ENCODE measurements at regions not wholly inside any gene's neighbourhood (a gene's known extent, or its start where the extent isn't known, plus 50 kb on each side); places are given as distances from the start of the nearest gene placed in this dataset.

- Histone ChIP-seq H3K79me2 (ENCODE audit: control insufficient read depth, insufficient read depth, low read length) (no peaks in the 10 kb centered on the region), H3K27me3 (ENCODE audit: control insufficient read depth in 2 of 2, insufficient read depth in 2 of 2, low read length in 2 of 2) (peaks cover 0 to 1% of the 10 kb centered on the region in 2 experiments; a peak in 1 of 5 replicates), H3K9me3 (replicated peaks; ENCODE audit: control insufficient read depth, insufficient read depth, low read depth, low read length) (no peaks in the 10 kb centered on the region), H2AFZ (ENCODE audit: low read depth, low read length) (no peak overlapping the region), H4K20me1 (replicated peaks; ENCODE audit: control insufficient read depth, insufficient read depth, low read length) (no peaks in the 10 kb centered on the region), H3K36me3 (ENCODE audit: control insufficient read depth, insufficient read depth, low read length) (no peaks in the 10 kb centered on the region), H3K9ac (ENCODE audit: insufficient read depth in 1 of 2, low read depth in 2 of 2, low read length in 2 of 2) (no peak overlapping the region), H3K4me3 (no peak overlapping the region), H3K4me1 (replicated peaks in 1 of 2; ENCODE audit: control insufficient read depth in 2 of 2, insufficient read depth in 2 of 2, low read length in 2 of 2) (no peaks in the 10 kb centered on the region), H3K27ac (ENCODE audit: extremely low read depth, low read depth, low read length) (no peak overlapping the region), H3K9me1 (ENCODE audit: control insufficient read depth, insufficient read depth, low read length) (no peaks in the 10 kb centered on the region), H3K4me2 (ENCODE audit: insufficient read depth, low read length) (no peak overlapping the region)
- no TSS peak for BruUV-seq (replicated peaks)
- POLR2A ChIA-PET = interaction anchor here (0.6 kb wide), 1 partner anchor 38 kb away, joined by 3 read pairs; no protein-coding TSS in a partner anchor
- CTCF ChIA-PET (ENCODE audit: low intra/inter-chr PET ratio) = no interaction called here
- in situ Hi-C loops (cut with MboI) = no loop called here
- no peak for FAIRE-seq
- DNase-seq (ENCODE audit: extremely low read depth in 1 of 4, low spot score in 3 of 4) = no peak
- TF ChIP-seq PHB (CRISPR knock-in tag; IDR thresholded peaks at IDR 0.05) = no peak
- TF ChIP-seq PML (IDR thresholded peaks at IDR 0.05; ENCODE audit: low read length) = no peak
- TF ChIP-seq TRIM28 (IDR thresholded peaks at IDR 0.05) = no peak
- no peak for TF ChIP-seq RBM15 (IDR thresholded peaks at IDR 0.05; ENCODE audit: insufficient read depth, low read length)
- no peak for TF ChIP-seq ZNF197 (CRISPR knock-in tag; IDR thresholded peaks at IDR 0.05; ENCODE audit: low read depth)
- no peak for TF ChIP-seq IRF2 (CRISPR knock-in tag; IDR thresholded peaks at IDR 0.05)
- no peak for ATAC-seq
- 7% methylated on average over 2 of the region's 4 CpGs for WGBS (ENCODE audit: insufficient coverage, low coverage, missing lambda C conversion rate)
- intact Hi-C loops (cut with micrococcal nuclease) = loop anchor here (10.0 kb wide), 1 partner anchor 115 kb away; no protein-coding TSS in a partner anchor
These were observed 477.9 kb downstream of the MED13L start for GRCh38 chr12:115799610-115800009.

- Histone ChIP-seq H3K4me2 (ENCODE audit: insufficient read depth, low read length) (no peak overlapping the region), H3K9me3 (replicated peaks; ENCODE audit: control insufficient read depth, insufficient read depth, low read depth, low read length) (no peaks in the 10 kb centered on the region), H2AFZ (ENCODE audit: low read depth, low read length) (no peak overlapping the region), H3K27ac (ENCODE audit: extremely low read depth, low read depth, low read length) (no peak overlapping the region), H4K20me1 (replicated peaks; ENCODE audit: control insufficient read depth, insufficient read depth, low read length) (no peaks in the 10 kb centered on the region), H3K4me3 (no peak overlapping the region), H3K36me3 (ENCODE audit: control insufficient read depth, insufficient read depth, low read length) (no peaks in the 10 kb centered on the region), H3K27me3 (ENCODE audit: control insufficient read depth in 2 of 2, insufficient read depth in 2 of 2, low read length in 2 of 2) (peaks cover 0 to 6% of the 10 kb centered on the region in 2 experiments; a peak in 2 of 5 replicates), H3K9ac (ENCODE audit: insufficient read depth in 1 of 2, low read depth in 2 of 2, low read length in 2 of 2) (no peak overlapping the region), H3K4me1 (replicated peaks in 1 of 2; ENCODE audit: control insufficient read depth in 2 of 2, insufficient read depth in 2 of 2, low read length in 2 of 2) (no peaks in the 10 kb centered on the region), H3K79me2 (ENCODE audit: control insufficient read depth, insufficient read depth, low read length) (no peaks in the 10 kb centered on the region), H3K9me1 (ENCODE audit: control insufficient read depth, insufficient read depth, low read length) (no peaks in the 10 kb centered on the region)
- intact Hi-C loops (cut with micrococcal nuclease) (loop anchor here (10.0 kb wide), 1 partner anchor 116 kb away; no protein-coding TSS in a partner anchor), in situ Hi-C loops (cut with MboI) (no loop called here)
- ChIA-PET POLR2A (no interaction called here), CTCF (ENCODE audit: low intra/inter-chr PET ratio) (no interaction called here)
- no peak for ATAC-seq
- DNase-seq (ENCODE audit: extremely low read depth in 1 of 4, low spot score in 3 of 4) = no peak
- no peak for FAIRE-seq
- WGBS (ENCODE audit: insufficient coverage, low coverage, missing lambda C conversion rate) = 2% methylated on average over 4 of the region's 4 CpGs
- BruUV-seq (replicated peaks) = no TSS peak
- TF ChIP-seq C11orf30 (IDR thresholded peaks at IDR 0.05; ENCODE audit: low read depth) (no peak), XRCC3 (IDR thresholded peaks at IDR 0.05) (no peak), NFATC3 (IDR thresholded peaks at IDR 0.05) (no peak), MYBL2 (IDR thresholded peaks at IDR 0.05; ENCODE audit: low read depth) (no peak), MYBL2 (CRISPR knock-in tag; IDR thresholded peaks at IDR 0.05; ENCODE audit: borderline replicate concordance) (no peak), LARP7 (IDR thresholded peaks at IDR 0.05) (no peak), NR1H2 (CRISPR knock-in tag; IDR thresholded peaks at IDR 0.05) (no peak), TAF7 (tag; IDR thresholded peaks at IDR 0.05) (no peak), ZNF583 (CRISPR knock-in tag; IDR thresholded peaks at IDR 0.05) (no peak)
- TF ChIP-seq, protein P1, sequence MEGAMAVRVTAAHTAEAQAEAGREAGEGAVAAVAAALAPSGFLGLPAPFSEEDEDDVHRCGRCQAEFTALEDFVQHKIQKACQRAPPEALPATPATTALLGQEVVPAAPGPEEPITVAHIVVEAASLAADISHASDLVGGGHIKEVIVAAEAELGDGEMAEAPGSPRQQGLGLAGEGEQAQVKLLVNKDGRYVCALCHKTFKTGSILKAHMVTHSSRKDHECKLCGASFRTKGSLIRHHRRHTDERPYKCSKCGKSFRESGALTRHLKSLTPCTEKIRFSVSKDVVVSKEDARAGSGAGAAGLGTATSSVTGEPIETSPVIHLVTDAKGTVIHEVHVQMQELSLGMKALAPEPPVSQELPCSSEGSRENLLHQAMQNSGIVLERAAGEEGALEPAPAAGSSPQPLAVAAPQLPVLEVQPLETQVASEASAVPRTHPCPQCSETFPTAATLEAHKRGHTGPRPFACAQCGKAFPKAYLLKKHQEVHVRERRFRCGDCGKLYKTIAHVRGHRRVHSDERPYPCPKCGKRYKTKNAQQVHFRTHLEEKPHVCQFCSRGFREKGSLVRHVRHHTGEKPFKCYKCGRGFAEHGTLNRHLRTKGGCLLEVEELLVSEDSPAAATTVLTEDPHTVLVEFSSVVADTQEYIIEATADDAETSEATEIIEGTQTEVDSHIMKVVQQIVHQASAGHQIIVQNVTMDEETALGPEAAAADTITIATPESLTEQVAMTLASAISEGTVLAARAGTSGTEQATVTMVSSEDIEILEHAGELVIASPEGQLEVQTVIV (CRISPR knock-in tag; IDR thresholded peaks at IDR 0.05; ENCODE audit: borderline replicate concordance) = no peak
These were observed 479.1 kb downstream of the MED13L start for GRCh38 chr12:115798309-115798917.

Measured in K562 (cell line).